OCI-LY7 (cell line): ENCODE measurements at regions not wholly inside any gene's neighbourhood (a gene's known extent, or its start where the extent isn't known, plus 50 kb on each side); places are given as distances from the start of the nearest gene placed in this dataset.

Experiments used
- EZH2phosphoT487 ChIP-seq: fragments of 200-600 bp; sonication (generic); IDR thresholded peaks from 2 replicates; pipeline ENCODE4 v1.6.1; 2018; ENCODE audit warnings: low read depth, borderline replicate concordance, mild to moderate bottlenecking, mixed run types, antibody characterized with exemption, low read length, moderate library complexity, mixed read lengths
- TF ChIP-seq, protein P1 (sequence below): fragments of 200-600 bp; sonication (generic); conservative IDR thresholded peaks from 2 replicates; pipeline ENCODE4 v1.5.1; 2014; ENCODE audit warnings: mild to moderate bottlenecking, antibody characterized with exemption, low read length, moderate library complexity, mixed read lengths

DNA sequence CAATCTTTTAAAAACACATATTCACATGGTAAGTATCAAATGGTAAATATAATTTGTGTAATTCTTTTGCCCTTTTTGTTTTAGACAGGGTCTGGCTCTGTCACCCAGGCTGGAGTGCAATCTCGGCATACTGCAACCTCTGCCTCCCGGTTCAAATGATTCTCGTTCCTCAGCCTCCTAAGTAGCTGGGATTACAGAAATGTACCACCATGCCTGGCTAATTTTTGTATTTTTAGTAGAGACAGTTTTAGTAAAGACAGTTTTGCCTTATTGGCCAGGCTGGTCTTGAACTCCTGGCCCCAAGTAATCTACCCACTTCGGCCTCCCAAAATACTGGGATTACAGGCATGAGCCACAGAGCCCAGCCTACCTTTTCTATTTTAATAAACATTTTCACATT lies 182.2 kb downstream of the MYCN start:
- TF ChIP-seq, protein P1, sequence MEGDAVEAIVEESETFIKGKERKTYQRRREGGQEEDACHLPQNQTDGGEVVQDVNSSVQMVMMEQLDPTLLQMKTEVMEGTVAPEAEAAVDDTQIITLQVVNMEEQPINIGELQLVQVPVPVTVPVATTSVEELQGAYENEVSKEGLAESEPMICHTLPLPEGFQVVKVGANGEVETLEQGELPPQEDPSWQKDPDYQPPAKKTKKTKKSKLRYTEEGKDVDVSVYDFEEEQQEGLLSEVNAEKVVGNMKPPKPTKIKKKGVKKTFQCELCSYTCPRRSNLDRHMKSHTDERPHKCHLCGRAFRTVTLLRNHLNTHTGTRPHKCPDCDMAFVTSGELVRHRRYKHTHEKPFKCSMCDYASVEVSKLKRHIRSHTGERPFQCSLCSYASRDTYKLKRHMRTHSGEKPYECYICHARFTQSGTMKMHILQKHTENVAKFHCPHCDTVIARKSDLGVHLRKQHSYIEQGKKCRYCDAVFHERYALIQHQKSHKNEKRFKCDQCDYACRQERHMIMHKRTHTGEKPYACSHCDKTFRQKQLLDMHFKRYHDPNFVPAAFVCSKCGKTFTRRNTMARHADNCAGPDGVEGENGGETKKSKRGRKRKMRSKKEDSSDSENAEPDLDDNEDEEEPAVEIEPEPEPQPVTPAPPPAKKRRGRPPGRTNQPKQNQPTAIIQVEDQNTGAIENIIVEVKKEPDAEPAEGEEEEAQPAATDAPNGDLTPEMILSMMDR, result no peak
- no peak for TF ChIP-seq EZH2phosphoT487
